ENCODE measurements at regions not wholly inside any gene's neighbourhood (a gene's known extent, or its start where the extent isn't known, plus 50 kb on each side); places are given as distances from the start of the nearest gene placed in this dataset.
"Not testable (repeated sequence)": the region's sequence is repeated elsewhere in the genome, so short reads cannot be mapped to it uniquely, and the experiment has no call there.

DNA sequence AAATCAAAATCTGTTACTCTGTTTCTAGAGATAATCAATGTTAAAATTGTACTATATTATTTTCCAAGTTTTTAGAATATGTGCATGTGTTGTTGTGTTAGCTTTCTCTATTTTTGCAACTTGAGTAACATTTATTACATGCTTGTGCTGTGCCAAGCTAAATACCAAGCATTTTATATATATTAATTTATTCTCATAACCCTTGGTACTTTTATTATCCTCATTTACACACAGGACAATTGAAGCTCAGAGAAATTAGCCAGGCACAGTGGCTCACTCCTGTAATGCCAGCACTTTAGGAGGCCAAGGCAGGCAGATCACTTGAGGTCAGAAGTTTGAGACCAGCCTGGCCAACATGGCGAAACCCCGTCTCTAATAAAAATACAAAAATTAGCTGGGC, 254.0 kb upstream of the DMRT1 start:
- ATAC-seq (no peak), DNase-seq (ENCODE audit: low spot score) (no peak)

- DNase-seq (ENCODE audit: low spot score) (no peak), ATAC-seq (no peak)
Measured at GRCh38 chr9:588981-589380, 252.5 kb upstream of the DMRT1 start.

DNA sequence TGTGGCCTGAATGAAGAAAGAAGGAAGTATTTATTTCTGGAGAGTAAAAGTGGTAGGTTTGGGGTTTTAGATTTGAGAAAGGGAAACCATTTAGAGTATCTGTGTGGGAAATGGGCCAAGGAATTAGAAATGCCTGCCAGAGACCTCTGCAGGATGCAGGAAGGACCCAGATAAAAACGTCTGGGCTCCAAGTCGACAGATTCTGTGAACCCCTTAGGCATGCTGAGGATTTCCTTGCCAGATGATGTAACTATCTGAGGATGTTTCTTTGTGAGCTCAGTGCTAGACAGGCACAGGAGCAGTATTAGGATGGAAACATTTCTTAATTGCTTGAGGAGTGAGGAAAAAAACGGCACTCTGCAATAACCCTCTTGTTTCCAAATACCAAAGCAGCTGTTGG, 251.8 kb upstream of the DMRT1 start:
- ATAC-seq: peak; percentile 41

DNA sequence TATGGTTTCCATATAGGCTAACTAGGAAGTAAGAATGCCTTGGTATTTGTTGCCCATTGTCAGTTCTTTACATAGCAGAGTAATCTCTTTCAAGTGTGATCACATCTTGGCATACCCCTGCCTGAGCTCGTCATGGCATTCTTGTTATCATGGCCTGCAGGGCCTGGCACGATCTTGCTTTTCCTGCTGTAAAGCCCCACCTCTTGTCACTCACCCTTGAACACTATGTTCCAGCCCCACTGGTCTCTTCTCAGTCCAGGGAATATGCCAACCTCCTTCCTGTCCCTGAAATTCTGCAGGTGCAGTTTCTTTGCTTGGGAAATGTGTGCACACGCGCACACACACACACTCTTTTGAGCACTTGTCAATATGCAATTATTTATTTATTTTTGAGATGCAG, 250.2 kb upstream of the DMRT1 start:
- ATAC-seq: no peak
- DNase-seq (ENCODE audit: low spot score): no peak

More for the DNA sequence above, 251.8 kb upstream of the DMRT1 start:
- no peak for DNase-seq (ENCODE audit: low spot score)

GRCh38 chr9:592225-592624, 249.3 kb upstream of the DMRT1 start:
- no peak for ATAC-seq

GRCh38 chr9:592733-593132, 248.8 kb upstream of the DMRT1 start:
- ATAC-seq (no peak), DNase-seq (ENCODE audit: low spot score) (no peak)

More at GRCh38 chr9:592225-592624, 249.3 kb upstream of the DMRT1 start:
- no peak for DNase-seq (ENCODE audit: low spot score)

- ATAC-seq (no peak), DNase-seq (ENCODE audit: low spot score) (no peak)
Measured at GRCh38 chr9:593809-594208, 247.7 kb upstream of the DMRT1 start.

- no peak for ATAC-seq
- DNase-seq (ENCODE audit: low spot score): no peak
Measured at GRCh38 chr9:596703-597102, 244.8 kb upstream of the DMRT1 start.

DNA sequence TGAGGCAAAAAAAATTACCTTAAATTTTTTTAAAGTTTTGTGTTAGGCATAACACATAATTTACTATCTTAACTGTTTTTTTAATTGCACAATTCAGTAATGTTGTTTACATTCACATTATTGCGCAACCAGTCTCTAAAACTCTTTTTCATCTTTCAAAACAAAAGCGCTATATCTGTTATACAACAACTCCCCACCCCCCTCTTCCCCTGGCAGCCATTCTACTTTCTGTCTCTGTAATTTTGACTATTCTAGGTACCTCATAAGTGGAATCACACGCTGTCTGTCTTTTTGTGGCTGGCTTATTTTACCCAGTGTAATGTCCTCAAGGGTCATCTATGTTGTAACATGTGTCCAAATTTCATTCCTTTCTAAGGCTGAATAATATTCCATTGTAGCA, 241.5 kb upstream of the DMRT1 start:
- ATAC-seq (no peak), DNase-seq (ENCODE audit: low spot score) (no peak)

- ATAC-seq (no peak), DNase-seq (ENCODE audit: low spot score) (no peak)
Measured at GRCh38 chr9:602716-603115, 238.8 kb upstream of the DMRT1 start.

DNA sequence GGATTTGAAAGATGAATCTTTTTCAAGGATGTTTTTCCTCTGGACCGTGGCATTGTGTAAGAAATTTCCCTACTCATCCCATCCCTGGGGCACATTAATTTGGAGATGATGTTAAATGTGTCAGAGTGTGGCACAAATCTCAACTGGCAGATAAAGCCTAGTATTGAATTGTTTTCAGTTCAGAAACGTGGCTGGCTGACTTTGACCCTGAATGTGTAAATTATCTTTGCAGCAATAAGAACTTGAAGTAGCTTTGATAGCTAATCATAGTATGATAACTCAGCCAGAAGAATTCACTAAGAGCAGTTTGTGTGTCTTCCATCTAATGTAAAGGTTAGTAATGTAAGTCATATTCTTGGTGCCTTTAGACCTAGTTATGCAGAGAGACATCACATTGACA, 238.4 kb upstream of the DMRT1 start:
- ATAC-seq (no peak), DNase-seq (ENCODE audit: low spot score) (no peak)

DNA sequence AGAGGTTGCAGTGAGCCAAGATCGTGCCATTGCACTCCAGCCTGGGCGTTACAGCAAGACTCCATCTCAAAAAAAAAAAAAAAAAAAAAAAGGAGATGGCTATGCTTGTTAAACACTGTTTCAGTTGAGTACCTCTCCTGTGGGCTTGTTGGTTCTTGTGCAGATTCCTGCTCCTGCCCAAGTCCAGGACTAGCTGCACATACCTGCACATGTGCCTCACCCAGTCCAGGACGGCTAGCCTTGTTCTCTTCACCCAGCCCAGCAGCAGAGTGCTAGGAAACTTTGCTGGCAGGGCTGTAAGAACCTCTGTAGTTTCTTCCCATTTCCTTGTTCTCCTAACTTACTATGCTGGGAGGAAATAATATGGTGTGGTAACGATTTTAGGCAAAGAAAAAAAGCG, 234.1 kb upstream of the DMRT1 start:
- ATAC-seq: no peak
- no peak for DNase-seq (ENCODE audit: low spot score)

DNA sequence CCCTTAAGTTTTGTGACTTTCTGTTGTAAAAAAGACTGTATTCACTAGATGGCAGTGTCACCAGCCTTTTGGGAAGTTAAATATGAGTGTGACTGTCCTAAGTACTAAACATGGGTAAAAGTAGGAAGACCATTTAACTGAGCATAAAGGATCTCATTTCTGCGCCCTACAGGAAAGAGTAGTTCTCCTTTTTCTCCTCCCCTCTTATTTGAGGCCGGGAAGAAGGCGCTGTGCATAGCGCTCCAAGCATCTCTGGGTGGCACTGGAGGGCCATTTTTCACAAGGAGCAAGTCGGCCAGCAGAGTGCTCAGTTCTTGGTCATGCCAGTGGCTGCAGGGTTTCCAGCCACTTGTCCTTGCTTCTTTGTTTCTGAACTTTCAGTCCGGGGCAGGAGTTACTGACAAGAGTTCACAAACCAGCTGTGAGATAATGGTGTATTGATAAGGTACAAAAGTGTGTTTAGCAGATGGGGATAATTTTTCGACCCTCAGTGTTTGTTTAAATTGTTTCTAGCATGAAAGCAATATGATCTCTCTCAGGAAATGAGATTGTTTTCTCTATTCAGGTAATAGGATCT, 227.6 kb upstream of the DMRT1 start:
- peak; percentile 78 for DNase-seq (ENCODE audit: low spot score)
- ATAC-seq: peak; percentile 97

GRCh38 chr9:614431-614830, 227.1 kb upstream of the DMRT1 start:
- DNase-seq (ENCODE audit: low spot score): no peak
- ATAC-seq: peak; percentile 6

DNA sequence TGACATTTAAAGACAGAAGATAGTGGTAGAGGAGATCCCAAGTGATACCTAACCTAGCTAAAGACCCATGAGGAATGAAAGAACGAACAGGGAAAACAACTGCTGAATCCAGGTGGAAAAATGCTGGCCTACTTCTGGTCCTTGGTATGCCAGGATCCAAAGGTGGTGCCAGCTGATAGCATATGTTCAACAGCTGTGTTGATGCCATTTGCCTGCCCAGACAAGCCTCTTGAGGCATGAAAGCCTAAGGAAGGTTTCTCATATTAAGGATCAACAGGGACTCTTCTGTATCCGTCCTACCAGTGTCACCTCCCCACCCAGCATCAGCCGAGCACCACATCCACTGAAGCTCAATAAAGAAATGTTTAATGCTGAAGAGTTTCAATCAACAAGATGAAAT, 225.7 kb upstream of the DMRT1 start:
- DNase-seq (ENCODE audit: low spot score) (no peak), ATAC-seq (no peak)

DNA sequence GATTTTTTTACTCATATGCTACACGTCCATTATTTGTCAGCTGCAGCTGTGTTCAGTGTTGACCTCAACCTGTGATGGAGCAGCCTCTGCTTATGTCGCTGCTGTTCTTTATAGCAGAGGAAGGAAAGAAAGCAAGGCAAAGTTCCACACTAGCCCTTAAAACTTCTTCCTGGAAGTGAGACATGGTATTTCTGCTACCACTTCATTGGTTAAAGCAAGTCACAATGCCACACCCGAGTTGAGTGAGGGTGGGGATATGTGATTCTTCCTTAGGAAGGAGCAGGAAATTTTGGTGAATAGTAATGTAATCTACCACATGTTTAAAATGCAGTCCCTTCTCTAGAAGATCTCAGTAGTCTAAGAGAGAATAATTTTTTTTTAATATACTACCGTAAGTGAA, 224.8 kb upstream of the DMRT1 start:
- no peak for ATAC-seq
- no peak for DNase-seq (ENCODE audit: low spot score)

DNA sequence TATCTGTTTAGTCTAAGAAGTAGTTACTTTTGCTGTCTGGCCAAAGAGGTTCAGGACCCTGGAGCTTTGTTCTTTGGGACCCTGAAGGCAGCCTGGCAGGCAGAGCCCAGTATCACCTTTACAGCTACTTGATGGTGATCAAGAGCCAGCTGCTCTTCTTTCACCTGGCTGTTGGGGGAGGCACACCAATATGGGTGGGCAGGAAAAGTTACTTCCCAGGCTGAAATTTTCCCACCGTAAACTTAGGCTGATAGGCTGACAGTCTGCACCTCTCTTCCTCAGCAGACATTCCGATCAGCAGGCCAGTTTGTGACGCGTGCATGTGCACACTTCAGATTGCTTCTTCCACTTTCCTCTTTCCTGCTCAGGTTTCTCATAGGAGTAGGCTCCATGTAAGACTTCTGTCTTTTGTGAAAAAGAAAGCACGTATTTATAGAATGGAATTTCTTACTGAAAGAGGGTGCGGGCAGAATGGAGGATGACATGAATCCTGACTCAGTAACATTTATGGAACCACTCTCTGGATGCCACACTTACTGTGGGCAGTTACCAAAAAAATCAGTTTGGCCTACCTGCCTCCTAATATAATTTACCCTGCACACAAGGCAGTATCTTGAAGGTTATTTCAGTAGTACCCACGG, 223.9 kb upstream of the DMRT1 start:
- no peak for DNase-seq (ENCODE audit: low spot score)
- no peak for ATAC-seq

- no peak for DNase-seq (ENCODE audit: low spot score)
- ATAC-seq: no peak
Measured at GRCh38 chr9:618478-618877, 223.0 kb upstream of the DMRT1 start.

DNA sequence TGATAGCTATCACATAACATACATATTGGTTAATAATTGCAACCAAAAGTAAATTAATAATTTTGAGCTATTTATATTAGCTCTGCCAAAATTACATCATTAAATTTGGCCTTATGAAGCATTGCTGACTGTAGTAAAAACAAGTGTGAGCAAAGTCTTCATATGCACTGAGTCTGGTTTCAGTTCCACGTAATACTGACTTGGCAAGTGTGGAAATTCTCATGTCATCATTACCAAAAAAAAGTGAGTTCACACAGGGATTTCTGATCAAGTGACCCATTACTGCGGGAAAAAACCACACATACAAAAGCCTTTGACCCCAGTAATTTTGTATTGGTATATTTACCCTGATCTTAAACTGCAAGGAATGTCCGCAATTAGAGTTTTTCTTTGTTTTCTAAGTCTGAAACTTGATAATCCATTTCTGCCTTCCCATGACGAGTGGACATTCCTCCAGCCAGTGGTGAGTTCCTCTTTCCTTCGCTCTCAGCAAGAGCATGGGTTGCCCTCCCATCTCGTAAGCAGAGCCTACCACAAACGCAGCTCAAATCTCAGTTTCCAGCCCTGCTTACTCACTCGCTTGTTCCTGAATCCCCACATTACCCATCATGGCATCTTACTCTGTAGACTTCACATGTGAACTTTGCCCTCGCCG, 220.2 kb upstream of the DMRT1 start:
- DNase-seq (ENCODE audit: low spot score) (no peak), ATAC-seq (peak; percentile 76)

GRCh38 chr9:624935-625500, 216.5 kb upstream of the DMRT1 start:
- no peak for DNase-seq (ENCODE audit: low spot score)
- ATAC-seq: no peak

- ATAC-seq: no peak
- no peak for DNase-seq (ENCODE audit: low spot score)
Measured at GRCh38 chr9:625613-626012, 215.9 kb upstream of the DMRT1 start.

GRCh38 chr9:626114-626513, 215.4 kb upstream of the DMRT1 start:
- not testable (repeated sequence) for ATAC-seq; DNase-seq (ENCODE audit: low spot score)

All from left lobe of liver (tissue), 2 donors.